Fibroblast of skin of back (primary cell): ENCODE measurements at regions not wholly inside any gene's neighbourhood (a gene's known extent, or its start where the extent isn't known, plus 50 kb on each side); places are given as distances from the start of the nearest gene placed in this dataset.
"Not testable (repeated sequence)": the region's sequence is repeated elsewhere in the genome, so short reads cannot be mapped to it uniquely, and the experiment has no call there.

Source experiments
- DNase-seq: peaks from one replicate; pipeline ENCODE4 v3.0.0-alpha.2; 2013

GRCh38 chr6:168934660-168935627 lies 318.7 kb downstream of the THBS2 start:
- no peak for DNase-seq

- not testable (repeated sequence) for DNase-seq
Observed at GRCh38 chr6:168932171-168932570, 321.5 kb downstream of the THBS2 start.

- not testable (repeated sequence) for DNase-seq
Observed at GRCh38 chr6:168931072-168931471, 322.6 kb downstream of the THBS2 start.

- DNase-seq: no peak
Observed at GRCh38 chr6:168929871-168930450, 323.7 kb downstream of the THBS2 start.

- DNase-seq: no peak
Observed at GRCh38 chr6:168928012-168928411, 325.6 kb downstream of the THBS2 start.

- no peak for DNase-seq
Observed at GRCh38 chr6:168927026-168927425, 326.6 kb downstream of the THBS2 start.

GRCh38 chr6:168926306-168926705 lies 327.3 kb downstream of the THBS2 start:
- DNase-seq: no peak

- no peak for DNase-seq
Observed at GRCh38 chr6:168925671-168926070, 328.0 kb downstream of the THBS2 start.

GRCh38 chr6:168923171-168923570 lies 330.5 kb downstream of the THBS2 start:
- DNase-seq: no peak

- no peak for DNase-seq
Observed at GRCh38 chr6:168922436-168922835, 331.2 kb downstream of the THBS2 start.

GRCh38 chr6:168920289-168920688 lies 333.4 kb downstream of the THBS2 start:
- no peak for DNase-seq

GRCh38 chr6:168919470-168920179 lies 334.0 kb downstream of the THBS2 start:
- no peak for DNase-seq

GRCh38 chr6:168916576-168917211 lies 337.0 kb downstream of the THBS2 start:
- no peak for DNase-seq

- no peak for DNase-seq
Observed at GRCh38 chr6:168915855-168916254, 337.8 kb downstream of the THBS2 start.

GRCh38 chr6:168915242-168915641 lies 338.4 kb downstream of the THBS2 start:
- no peak for DNase-seq

GRCh38 chr6:168913866-168914469 lies 339.7 kb downstream of the THBS2 start:
- DNase-seq: no peak

- DNase-seq: not testable (repeated sequence)
Observed at GRCh38 chr6:168913231-168913865, 340.3 kb downstream of the THBS2 start.

- no peak for DNase-seq
Observed at GRCh38 chr6:168909288-168909687, 344.4 kb downstream of the THBS2 start.

GRCh38 chr6:168908887-168909286 lies 344.8 kb downstream of the THBS2 start:
- peak; percentile 60 for DNase-seq

- peak; percentile 46 for DNase-seq
Observed at GRCh38 chr6:168908166-168908565, 345.5 kb downstream of the THBS2 start.

GRCh38 chr6:168906391-168906790 lies 347.3 kb downstream of the THBS2 start:
- no peak for DNase-seq
